SK-N-SH (cell line): ENCODE measurements at regions not wholly inside any gene's neighbourhood (a gene's known extent, or its start where the extent isn't known, plus 50 kb on each side); places are given as distances from the start of the nearest gene placed in this dataset.

Source experiments
- CTCF ChIA-PET: fragments of 300-600, 350-600 bp; formaldehyde crosslinking; extraction: SDS; loops from one replicate; lab custom pipeline; 2021; lab: Yijun Ruan, JAX
- POLR2A ChIA-PET: fragments of 350-600 bp; sonication (Branson Sonifier 250); formaldehyde crosslinking; extraction: SDS; loops from one replicate; lab custom pipeline; 2020; ENCODE audit warnings: antibody characterized with exemption, inconsistent platforms; lab: Yijun Ruan, JAX
- DNase-seq: peaks from one replicate; pipeline ENCODE4 v3.0.0; 2012
- H2AFZ ChIP-seq: fragments of 200-600 bp; sonication (generic); 2 replicates; pipeline ENCODE4 v1.8.1; 2016; ENCODE audit warnings: antibody characterized with exemption, mild to moderate bottlenecking, low read depth
- H3F3A ChIP-seq: fragments of 200-600 bp; sonication (generic); replicated peaks from 2 replicates; pipeline ENCODE3; 2016; ENCODE audit warnings: antibody characterized with exemption, mild to moderate bottlenecking; ENCODE audit not compliant: insufficient read depth
- H3K27ac ChIP-seq, 2 experiments: fragments of 200-500 bp in 1 of 2; fragments of 200-600 bp in 1 of 2; sonication (Bioruptor generic) in 1 of 2; sonication (generic), shearing (Covaris generic) in 1 of 2; 2 replicates each; pipeline versions ENCODE4 v1.5.1 to v1.6.1; 2014 to 2016; ENCODE audit warnings: low read depth in 2 of 2, inconsistent platforms in 1 of 2, low read length in 1 of 2, mild to moderate bottlenecking in 1 of 2, mixed read lengths in 1 of 2
- H3K27me3 ChIP-seq: fragments of 200-600 bp; sonication (generic), shearing (Covaris generic); 2 replicates; pipeline ENCODE4 v1.6.1; 2016; ENCODE audit warnings: mixed run types; ENCODE audit not compliant: insufficient read depth
- H3K36me3 ChIP-seq, 2 experiments: fragments of 200-500 bp in 1 of 2; fragments of 200-600 bp in 1 of 2; sonication (Bioruptor generic) in 1 of 2; sonication (generic) in 1 of 2; replicated peaks in 1 of 2; 2 replicates each; pipeline versions ENCODE3 to v1.5.1; 2014 to 2016; ENCODE audit warnings: low read length in 1 of 2, mild to moderate bottlenecking in 1 of 2; ENCODE audit not compliant: insufficient read depth in 2 of 2, control insufficient read depth in 1 of 2
- H3K4me1 ChIP-seq, 2 experiments: fragments of 200-500 bp in 1 of 2; fragments of 200-600 bp in 1 of 2; sonication (Bioruptor generic) in 1 of 2; sonication (generic), shearing (Covaris generic) in 1 of 2; 2 replicates each; pipeline versions ENCODE4 v1.5.1 to v1.6.1; 2014 to 2016; ENCODE audit warnings: low read depth in 1 of 2, low read length in 1 of 2, mixed run types in 1 of 2; ENCODE audit not compliant: insufficient read depth in 2 of 2, control insufficient read depth in 1 of 2
- H3K4me2 ChIP-seq: fragments of 200-600 bp; sonication (generic), shearing (Covaris generic); 2 replicates; pipeline ENCODE4 v1.6.1; 2017; ENCODE audit warnings: mixed run types
- H3K4me3 ChIP-seq, 2 experiments: fragments of 200-500 bp in 1 of 2; fragments of 200-600 bp in 1 of 2; sonication (Bioruptor generic) in 1 of 2; sonication (generic), shearing (Covaris generic) in 1 of 2; 2 replicates each; pipeline versions ENCODE4 v1.5.1 to v1.8.1; 2014 to 2016; ENCODE audit warnings: low read depth in 2 of 2, inconsistent platforms in 1 of 2, low read length in 1 of 2, mild to moderate bottlenecking in 1 of 2, mixed read lengths in 1 of 2, moderate library complexity in 1 of 2
- H3K79me2 ChIP-seq: fragments of 200-600 bp; sonication (generic); 2 replicates; pipeline ENCODE4 v1.8.1; 2017; ENCODE audit warnings: mild to moderate bottlenecking; ENCODE audit not compliant: insufficient read depth
- H3K9ac ChIP-seq: fragments of 200-600 bp; sonication (generic); 2 replicates; pipeline ENCODE4 v1.6.1; 2017; ENCODE audit warnings: mixed run types
- H3K9me2 ChIP-seq: fragments of 200-600 bp; sonication (generic); 2 replicates; pipeline ENCODE4 v1.6.1; 2017; ENCODE audit warnings: mixed run types
- H3K9me3 ChIP-seq: fragments of 200-600 bp; sonication (generic); 2 replicates; pipeline ENCODE4 v1.6.1; 2017; ENCODE audit warnings: mixed run types, mild to moderate bottlenecking, moderate library complexity
- H4K20me1 ChIP-seq: fragments of 200-600 bp; sonication (generic); 2 replicates; pipeline ENCODE4 v1.6.1; 2017; ENCODE audit warnings: mild to moderate bottlenecking, mixed run types; ENCODE audit not compliant: insufficient read depth
- CHD2 ChIP-seq: fragments of 150-350 bp; IDR thresholded peaks from 2 replicates; pipeline ENCODE4 v1.6.1; 2018; ENCODE audit warnings: low read length; ENCODE audit not compliant: partially characterized antibody
- EP300 ChIP-seq, 2 experiments: IDR thresholded peaks; 2 replicates each; pipeline versions ENCODE4 v1.4.0 to v1.6.1; 2012; ENCODE audit warnings: borderline replicate concordance in 1 of 2, low read depth in 1 of 2, low read length in 1 of 2
- EZH2phosphoT487 ChIP-seq: fragments of 200-600 bp; sonication (generic); IDR thresholded peaks from 2 replicates; pipeline ENCODE4 v1.6.1; 2017; ENCODE audit warnings: low read depth, mixed run types, mild to moderate bottlenecking, antibody characterized with exemption, moderate library complexity, borderline replicate concordance
- FOXM1 ChIP-seq: IDR thresholded peaks from 2 replicates; pipeline ENCODE4 v1.4.0; 2012; ENCODE audit warnings: low read depth, mild to moderate bottlenecking
- MAX ChIP-seq: IDR thresholded peaks from 2 replicates; pipeline ENCODE4 v1.4.0; 2012; ENCODE audit warnings: low read depth
- RAD21 ChIP-seq: IDR thresholded peaks from 2 replicates; pipeline ENCODE4 v1.6.1; 2012; ENCODE audit warnings: mild to moderate bottlenecking, low read length
- RCOR1 ChIP-seq: fragments of 150-350 bp; IDR thresholded peaks from 2 replicates; pipeline ENCODE4 v1.6.1; 2017; ENCODE audit warnings: antibody characterized with exemption, low read length
- SIN3A ChIP-seq: IDR thresholded peaks from 2 replicates; pipeline ENCODE4 v1.6.1; 2012; ENCODE audit warnings: low read depth, mild to moderate bottlenecking, low read length, moderate library complexity, borderline replicate concordance
- TEAD4 ChIP-seq: IDR thresholded peaks from 2 replicates; pipeline ENCODE4 v1.4.0; 2012; ENCODE audit warnings: mild to moderate bottlenecking, borderline replicate concordance; ENCODE audit not compliant: insufficient read depth
- USF1 ChIP-seq: IDR thresholded peaks from 2 replicates; pipeline ENCODE4 v1.4.0; 2012; ENCODE audit warnings: low read depth, borderline replicate concordance
- USF2 ChIP-seq: fragments of 150-350 bp; IDR thresholded peaks from 2 replicates; pipeline ENCODE4 v1.6.1; 2017; ENCODE audit warnings: antibody characterized with exemption, low read length, low read depth, borderline replicate concordance
- WGBS: methylation state at CpG from one replicate; pipeline ENCODE4 v1.1.6; 2017; ENCODE audit warnings: low lambda C conversion rate; 5-methylcytosine and 5-hydroxymethylcytosine counted together

GRCh38 chr3:14332392-14332791 lies 70.0 kb upstream of the SLC6A6 start:
- WGBS: 100% methylated on average over 2 of the region's 5 CpGs
- Histone ChIP-seq H3K4me2 (no peak overlapping the region), H2AFZ (no peak overlapping the region), H3K79me2 (no peaks in the 10 kb centered on the region), H3K4me1 (no peaks in the 10 kb centered on the region), H3F3A (no peaks in the 10 kb centered on the region), H4K20me1 (no peaks in the 10 kb centered on the region), H3K4me3 (no peak overlapping the region), H3K27me3 (no peaks in the 10 kb centered on the region), H3K36me3 (no peaks in the 10 kb centered on the region), H3K9me2 (no peaks in the 10 kb centered on the region), H3K9ac (no peak overlapping the region), H3K27ac (no peak overlapping the region), H3K9me3 (no peaks in the 10 kb centered on the region)
- ChIA-PET POLR2A (no interaction called here), CTCF (no interaction called here)
- no peak for DNase-seq
- no peak for TF ChIP-seq MAX

GRCh38 chr3:14333215-14333614 lies 69.2 kb upstream of the SLC6A6 start:
- no peaks in the 10 kb centered on the region for H3K27me3 ChIP-seq
- ChIA-PET POLR2A (interaction anchor here (0.5 kb wide), 1 partner anchor 128 kb away, joined by 4 read pairs; no protein-coding TSS in a partner anchor), CTCF (interaction anchor here (0.9 kb wide), 1 partner anchor 8 kb away, joined by 5 read pairs; no protein-coding TSS in a partner anchor)
- no peak for DNase-seq
- H3K9ac ChIP-seq: no peak overlapping the region
- H3K36me3 ChIP-seq: no peaks in the 10 kb centered on the region
- no peaks in the 10 kb centered on the region for H3K9me3 ChIP-seq
- no peaks in the 10 kb centered on the region for H4K20me1 ChIP-seq
- no peaks in the 10 kb centered on the region for H3K4me1 ChIP-seq
- no peaks in the 10 kb centered on the region for H3F3A ChIP-seq
- H3K9me2 ChIP-seq: no peaks in the 10 kb centered on the region
- no peak overlapping the region for H3K4me2 ChIP-seq
- TF ChIP-seq RCOR1 (no peak), EP300 (IDR thresholded peaks at IDR 0.05; ENCODE audit: borderline replicate concordance in 1 of 2, low read depth in 1 of 2, low read length in 1 of 2) (no peak), USF2 (no peak), TEAD4 (no peak), CHD2 (no peak), SIN3A (no peak), RAD21 (no peak), EZH2phosphoT487 (no peak)
- 43% methylated on average over 1 of the region's 1 CpG for WGBS
- H3K79me2 ChIP-seq: no peaks in the 10 kb centered on the region
- no peak overlapping the region for H2AFZ ChIP-seq
- no peak overlapping the region for H3K4me3 ChIP-seq
- no peak overlapping the region for H3K27ac ChIP-seq

- H3K4me3 ChIP-seq: no peak overlapping the region
- H3K9me3 ChIP-seq: no peaks in the 10 kb centered on the region
- DNase-seq: no peak
- H4K20me1 ChIP-seq: no peaks in the 10 kb centered on the region
- no peaks in the 10 kb centered on the region for H3K4me1 ChIP-seq
- 79% methylated on average over 5 of the region's 8 CpGs for WGBS
- no peak overlapping the region for H3K9ac ChIP-seq
- ChIA-PET CTCF (interaction anchor here (0.9 kb wide), 1 partner anchor 9 kb away, joined by 5 read pairs; no protein-coding TSS in a partner anchor), POLR2A (interaction anchor here (0.5 kb wide), 1 partner anchor 128 kb away, joined by 4 read pairs; no protein-coding TSS in a partner anchor)
- H3K4me2 ChIP-seq: no peak overlapping the region
- H2AFZ ChIP-seq: no peak overlapping the region
- H3K27me3 ChIP-seq: no peaks in the 10 kb centered on the region
- H3K36me3 ChIP-seq: no peaks in the 10 kb centered on the region
- no peaks in the 10 kb centered on the region for H3F3A ChIP-seq
- no peak for TF ChIP-seq USF1
- TF ChIP-seq FOXM1: no peak
- TF ChIP-seq, all 33 proteins: peak for 0
- Histone ChIP-seq H3K27ac (no peak overlapping the region), H3K79me2 (no peaks in the 10 kb centered on the region), H3K9me2 (no peaks in the 10 kb centered on the region)
These were observed 68.8 kb upstream of the SLC6A6 start for GRCh38 chr3:14333621-14334020.
